ENCODE measurements at regions not wholly inside any gene's neighbourhood (a gene's known extent, or its start where the extent isn't known, plus 50 kb on each side); places are given as distances from the start of the nearest gene placed in this dataset.

DNA sequence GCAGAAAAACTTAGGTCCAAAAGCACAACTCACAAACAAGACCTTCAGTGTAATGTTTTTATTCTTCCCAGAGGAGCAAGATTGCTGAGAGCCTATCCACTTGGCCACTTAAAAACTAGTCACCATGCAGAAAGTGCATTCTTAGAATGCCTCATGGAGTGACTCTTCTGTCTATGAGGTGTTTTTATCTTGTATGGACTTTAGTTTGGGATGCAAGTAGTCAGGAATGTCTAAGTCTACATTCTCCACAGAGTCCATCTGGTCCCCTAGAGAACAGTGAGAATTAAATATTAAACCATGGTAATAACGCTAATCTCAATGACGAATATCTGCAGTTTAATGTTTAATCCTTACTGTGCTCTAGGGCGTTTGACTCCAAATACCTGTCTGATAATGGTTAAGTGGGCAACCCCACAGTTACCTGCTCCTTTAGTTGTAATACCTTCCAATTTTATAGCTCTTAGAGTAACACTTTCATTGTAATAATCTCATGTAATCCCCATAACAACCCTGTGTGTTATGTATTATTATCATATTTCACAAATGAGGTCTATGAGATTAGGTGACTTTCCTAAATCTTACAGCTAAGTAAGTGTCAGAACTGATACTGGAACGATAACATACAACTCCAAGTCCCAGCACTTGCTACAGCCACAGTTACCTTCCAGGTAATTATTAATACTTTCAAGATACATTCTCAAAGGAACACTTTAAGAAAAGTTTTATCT, 235.6 kb upstream of the JADE1 start:
- Histone ChIP-seq H3K79me2 (ENCODE audit: control insufficient read depth, insufficient read depth, low read length) (no peaks in the 10 kb centered on the region), H3K9me3 (ENCODE audit: control insufficient read depth, low read depth, low read length) (no peaks in the 10 kb centered on the region), H3K9ac (ENCODE audit: control insufficient read depth, extremely low read depth, insufficient read depth, low read length) (no peak overlapping the region), H2AFZ (ENCODE audit: control insufficient read depth, low read length) (no peak overlapping the region), H4K20me1 (ENCODE audit: control insufficient read depth, extremely low read depth, insufficient read depth, low read length) (no peaks in the 10 kb centered on the region), H3K27me3 (ENCODE audit: control insufficient read depth, extremely low read depth, insufficient read depth, low read length) (no peaks in the 10 kb centered on the region), H3K27ac (ENCODE audit: control insufficient read depth, insufficient read depth, low read length) (no peak overlapping the region), H3K4me3 (ENCODE audit: control insufficient read depth in 2 of 3, extremely low read depth in 1 of 3, insufficient read depth in 2 of 3, low read depth in 1 of 3, low read length in 3 of 3) (no peak overlapping the region), H3K4me2 (ENCODE audit: control insufficient read depth, extremely low read depth, insufficient read depth, low read depth, low read length) (no peak overlapping the region), H3K9me1 (ENCODE audit: control insufficient read depth, extremely low read depth, insufficient read depth, low read length) (no peaks in the 10 kb centered on the region), H3K36me3 (ENCODE audit: control insufficient read depth in 2 of 2, extremely low read depth in 1 of 2, insufficient read depth in 2 of 2, low read length in 2 of 2) (no peaks in the 10 kb centered on the region), H3K4me1 (ENCODE audit: control insufficient read depth, extremely low read depth, insufficient read depth, low read length) (peaks cover 18% of the 10 kb centered on the region)
- dilution Hi-C loops (cut with MboI; ENCODE audit: extremely low pct_ligation_motif_present, low sequenced_read_pairs): no loop called here
- DNase-seq (ENCODE audit: low read depth, low spot score) (peak; percentile 38), FAIRE-seq (no peak)
- TF ChIP-seq EZH2 (IDR thresholded peaks at IDR 0.05; ENCODE audit: low read length): no peak
- no peak for TF ChIP-seq CTCF (optimal IDR thresholded peaks at IDR 0.05 in 1 of 3, IDR thresholded peaks at IDR 0.05 in 1 of 3, conservative IDR thresholded peaks at IDR 0.05 in 1 of 3; ENCODE audit: extremely low read depth in 1 of 3, insufficient read depth in 2 of 3, low read length in 3 of 3)

GRCh38 chr4:128572778-128573241, 236.7 kb upstream of the JADE1 start:
- Histone ChIP-seq H3K27ac (ENCODE audit: control insufficient read depth, insufficient read depth, low read length) (no peak overlapping the region), H3K9ac (ENCODE audit: control insufficient read depth, extremely low read depth, insufficient read depth, low read length) (no peak overlapping the region), H3K4me2 (ENCODE audit: control insufficient read depth, extremely low read depth, insufficient read depth, low read depth, low read length) (no peak overlapping the region), H2AFZ (ENCODE audit: control insufficient read depth, low read length) (peak overlapping the region; percentile 35), H4K20me1 (ENCODE audit: control insufficient read depth, extremely low read depth, insufficient read depth, low read length) (no peaks in the 10 kb centered on the region), H3K4me3 (ENCODE audit: control insufficient read depth in 2 of 3, extremely low read depth in 1 of 3, insufficient read depth in 2 of 3, low read depth in 1 of 3, low read length in 3 of 3) (no peak overlapping the region), H3K36me3 (ENCODE audit: control insufficient read depth in 2 of 2, extremely low read depth in 1 of 2, insufficient read depth in 2 of 2, low read length in 2 of 2) (no peaks in the 10 kb centered on the region), H3K9me3 (ENCODE audit: control insufficient read depth, low read depth, low read length) (no peaks in the 10 kb centered on the region), H3K9me1 (ENCODE audit: control insufficient read depth, extremely low read depth, insufficient read depth, low read length) (no peaks in the 10 kb centered on the region), H3K4me1 (ENCODE audit: control insufficient read depth, extremely low read depth, insufficient read depth, low read length) (peaks cover 18% of the 10 kb centered on the region), H3K79me2 (ENCODE audit: control insufficient read depth, insufficient read depth, low read length) (no peaks in the 10 kb centered on the region), H3K27me3 (ENCODE audit: control insufficient read depth, extremely low read depth, insufficient read depth, low read length) (no peaks in the 10 kb centered on the region)
- TF ChIP-seq CTCF (optimal IDR thresholded peaks at IDR 0.05 in 1 of 3, IDR thresholded peaks at IDR 0.05 in 1 of 3, conservative IDR thresholded peaks at IDR 0.05 in 1 of 3; ENCODE audit: extremely low read depth in 1 of 3, insufficient read depth in 2 of 3, low read length in 3 of 3): no peak
- no peak for TF ChIP-seq EZH2 (IDR thresholded peaks at IDR 0.05; ENCODE audit: low read length)
- peak; percentile 68 for FAIRE-seq
- dilution Hi-C loops (cut with MboI; ENCODE audit: extremely low pct_ligation_motif_present, low sequenced_read_pairs): no loop called here
- peak; percentile 53 for DNase-seq (ENCODE audit: low read depth, low spot score)

All from keratinocyte (primary cell).